Caki2 (cell line): ENCODE measurements at regions not wholly inside any gene's neighbourhood (a gene's known extent, or its start where the extent isn't known, plus 50 kb on each side); places are given as distances from the start of the nearest gene placed in this dataset.
"Not testable (repeated sequence)": the region's sequence is repeated elsewhere in the genome, so short reads cannot be mapped to it uniquely, and the experiment has no call there.

Experiments used
- DNase-seq: peaks from one replicate; pipeline ENCODE4 v3.0.0-alpha.2; 2015; ENCODE audit warnings: low read depth
- in situ Hi-C: cut with HindIII; loops from 2 replicates; pipeline ENCODE4 v1.10.0; 2016; ENCODE audit warnings: low sequenced_read_pairs, low pct_unique_long_range_greater_than_20kb, mixed read lengths

GRCh38 chr4:63233671-63234070, 1175.6 kb downstream of the TECRL start:
- in situ Hi-C loops = no loop called here
- no peak for DNase-seq

- no peak for DNase-seq
- in situ Hi-C loops = no loop called here
Measured at GRCh38 chr4:63232058-63232457, 1177.2 kb downstream of the TECRL start.

- no peak for DNase-seq
- in situ Hi-C loops = no loop called here
Measured at GRCh38 chr4:63226229-63226628, 1183.0 kb downstream of the TECRL start.

GRCh38 chr4:63222466-63222865, 1186.8 kb downstream of the TECRL start:
- DNase-seq = no peak
- in situ Hi-C loops = no loop called here

GRCh38 chr4:63221477-63221876, 1187.8 kb downstream of the TECRL start:
- in situ Hi-C loops = no loop called here
- DNase-seq = no peak

GRCh38 chr4:63218856-63219255, 1190.4 kb downstream of the TECRL start:
- no peak for DNase-seq
- in situ Hi-C loops = no loop called here

- no peak for DNase-seq
Measured at GRCh38 chr4:63214076-63214475, 1195.2 kb downstream of the TECRL start.

GRCh38 chr4:63211776-63212479, 1197.3 kb downstream of the TECRL start:
- in situ Hi-C loops = no loop called here
- DNase-seq = no peak

More at GRCh38 chr4:63214076-63214475, 1195.2 kb downstream of the TECRL start:
- in situ Hi-C loops = no loop called here

GRCh38 chr4:63211375-63211774, 1197.9 kb downstream of the TECRL start:
- no peak for DNase-seq
- in situ Hi-C loops = no loop called here

- in situ Hi-C loops = not testable (repeated sequence)
Measured at GRCh38 chr4:63193029-63193428, 1216.2 kb downstream of the TECRL start.

GRCh38 chr4:63171341-63171740, 1237.9 kb downstream of the TECRL start:
- no peak for DNase-seq
- in situ Hi-C loops = no loop called here

More at GRCh38 chr4:63193029-63193428, 1216.2 kb downstream of the TECRL start:
- not testable (repeated sequence) for DNase-seq

- DNase-seq = no peak
- in situ Hi-C loops = no loop called here
Measured at GRCh38 chr4:63170923-63171322, 1238.3 kb downstream of the TECRL start.

- no peak for DNase-seq
- in situ Hi-C loops = no loop called here
Measured at GRCh38 chr4:63169836-63170235, 1239.4 kb downstream of the TECRL start.

- in situ Hi-C loops = no loop called here
- DNase-seq = no peak
Measured at GRCh38 chr4:63155561-63155960, 1253.7 kb downstream of the TECRL start.

- in situ Hi-C loops = no loop called here
- DNase-seq = no peak
Measured at GRCh38 chr4:63123441-63123840, 1285.8 kb downstream of the TECRL start.

GRCh38 chr4:63122955-63123354, 1286.3 kb downstream of the TECRL start:
- no peak for DNase-seq
- in situ Hi-C loops = no loop called here

GRCh38 chr4:63106600-63106999, 1302.7 kb downstream of the TECRL start:
- no peak for DNase-seq
- in situ Hi-C loops = no loop called here

GRCh38 chr4:63105839-63106238, 1303.4 kb downstream of the TECRL start:
- in situ Hi-C loops = no loop called here
- no peak for DNase-seq

GRCh38 chr4:63090641-63091040, 1318.6 kb downstream of the TECRL start:
- in situ Hi-C loops = no loop called here
- DNase-seq = no peak

- in situ Hi-C loops = no loop called here
- DNase-seq = no peak
Measured at GRCh38 chr4:63085091-63085490, 1324.2 kb downstream of the TECRL start.
